ENCODE measurements at regions not wholly inside any gene's neighbourhood (a gene's known extent, or its start where the extent isn't known, plus 50 kb on each side); places are given as distances from the start of the nearest gene placed in this dataset.

DNA sequence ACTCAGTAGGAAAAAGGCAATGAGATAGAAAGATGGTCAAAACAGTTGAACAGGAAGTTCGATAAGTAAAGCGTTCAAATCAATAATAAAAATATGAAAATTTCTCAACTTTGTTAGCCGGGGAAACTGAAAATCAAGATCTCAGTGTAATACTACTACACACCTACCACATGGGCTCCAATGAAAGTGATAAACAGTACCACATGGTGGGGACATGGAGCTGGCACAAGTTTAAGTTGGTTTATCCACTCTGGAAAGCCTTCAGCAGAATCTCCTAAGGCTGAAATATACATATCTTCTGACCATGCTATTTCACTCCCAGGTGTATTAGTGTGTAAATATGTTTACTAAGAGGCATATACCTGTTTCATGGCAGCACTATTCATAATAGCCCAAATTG, 126.8 kb downstream of the NXNL2 start (continued):
- TF ChIP-seq, protein P1, sequence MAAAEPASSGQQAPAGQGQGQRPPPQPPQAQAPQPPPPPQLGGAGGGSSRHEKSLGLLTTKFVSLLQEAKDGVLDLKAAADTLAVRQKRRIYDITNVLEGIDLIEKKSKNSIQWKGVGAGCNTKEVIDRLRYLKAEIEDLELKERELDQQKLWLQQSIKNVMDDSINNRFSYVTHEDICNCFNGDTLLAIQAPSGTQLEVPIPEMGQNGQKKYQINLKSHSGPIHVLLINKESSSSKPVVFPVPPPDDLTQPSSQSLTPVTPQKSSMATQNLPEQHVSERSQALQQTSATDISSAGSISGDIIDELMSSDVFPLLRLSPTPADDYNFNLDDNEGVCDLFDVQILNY (CRISPR knock-in tag; IDR thresholded peaks at IDR 0.05), result no peak
- TF ChIP-seq, protein P2, sequence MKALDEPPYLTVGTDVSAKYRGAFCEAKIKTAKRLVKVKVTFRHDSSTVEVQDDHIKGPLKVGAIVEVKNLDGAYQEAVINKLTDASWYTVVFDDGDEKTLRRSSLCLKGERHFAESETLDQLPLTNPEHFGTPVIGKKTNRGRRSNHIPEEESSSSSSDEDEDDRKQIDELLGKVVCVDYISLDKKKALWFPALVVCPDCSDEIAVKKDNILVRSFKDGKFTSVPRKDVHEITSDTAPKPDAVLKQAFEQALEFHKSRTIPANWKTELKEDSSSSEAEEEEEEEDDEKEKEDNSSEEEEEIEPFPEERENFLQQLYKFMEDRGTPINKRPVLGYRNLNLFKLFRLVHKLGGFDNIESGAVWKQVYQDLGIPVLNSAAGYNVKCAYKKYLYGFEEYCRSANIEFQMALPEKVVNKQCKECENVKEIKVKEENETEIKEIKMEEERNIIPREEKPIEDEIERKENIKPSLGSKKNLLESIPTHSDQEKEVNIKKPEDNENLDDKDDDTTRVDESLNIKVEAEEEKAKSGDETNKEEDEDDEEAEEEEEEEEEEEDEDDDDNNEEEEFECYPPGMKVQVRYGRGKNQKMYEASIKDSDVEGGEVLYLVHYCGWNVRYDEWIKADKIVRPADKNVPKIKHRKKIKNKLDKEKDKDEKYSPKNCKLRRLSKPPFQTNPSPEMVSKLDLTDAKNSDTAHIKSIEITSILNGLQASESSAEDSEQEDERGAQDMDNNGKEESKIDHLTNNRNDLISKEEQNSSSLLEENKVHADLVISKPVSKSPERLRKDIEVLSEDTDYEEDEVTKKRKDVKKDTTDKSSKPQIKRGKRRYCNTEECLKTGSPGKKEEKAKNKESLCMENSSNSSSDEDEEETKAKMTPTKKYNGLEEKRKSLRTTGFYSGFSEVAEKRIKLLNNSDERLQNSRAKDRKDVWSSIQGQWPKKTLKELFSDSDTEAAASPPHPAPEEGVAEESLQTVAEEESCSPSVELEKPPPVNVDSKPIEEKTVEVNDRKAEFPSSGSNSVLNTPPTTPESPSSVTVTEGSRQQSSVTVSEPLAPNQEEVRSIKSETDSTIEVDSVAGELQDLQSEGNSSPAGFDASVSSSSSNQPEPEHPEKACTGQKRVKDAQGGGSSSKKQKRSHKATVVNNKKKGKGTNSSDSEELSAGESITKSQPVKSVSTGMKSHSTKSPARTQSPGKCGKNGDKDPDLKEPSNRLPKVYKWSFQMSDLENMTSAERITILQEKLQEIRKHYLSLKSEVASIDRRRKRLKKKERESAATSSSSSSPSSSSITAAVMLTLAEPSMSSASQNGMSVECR (CRISPR knock-in tag; IDR thresholded peaks at IDR 0.05; ENCODE audit: borderline replicate concordance), result no peak

DNA sequence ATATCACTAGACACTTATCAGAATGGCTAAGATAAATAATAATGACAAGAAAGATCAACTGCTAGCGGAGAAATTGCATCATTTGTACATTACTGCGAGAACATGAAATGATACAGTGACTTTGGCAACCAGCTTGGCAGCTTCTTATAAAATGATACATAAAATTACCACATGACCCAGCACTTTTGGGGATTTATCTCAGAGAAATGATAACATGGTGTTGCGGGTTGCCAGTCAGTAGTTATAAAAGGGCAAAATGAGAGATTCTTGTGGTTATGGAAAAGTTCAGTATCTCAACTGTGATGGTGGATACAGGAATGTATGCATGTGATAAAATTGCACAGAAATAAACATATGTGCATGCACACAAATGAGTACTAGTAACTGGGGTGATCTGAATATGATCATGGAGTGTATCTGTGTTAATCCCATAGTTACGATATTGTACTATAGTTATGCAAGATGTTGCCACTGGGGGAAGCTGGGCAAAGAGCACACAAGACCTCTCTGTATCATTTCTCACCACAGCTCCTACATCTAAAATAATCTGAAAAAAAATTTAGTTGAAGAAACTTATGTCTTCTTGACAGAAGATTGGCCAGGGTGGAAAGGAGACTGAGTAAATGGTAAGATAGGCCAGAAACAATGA, 128.9 kb downstream of the NXNL2 start:
- DNase-seq (ENCODE audit: low spot score) (no peak), ATAC-seq (no peak)
- CTCF ChIA-PET, result no interaction called here
- no peak overlapping the region for H3K4me3 Mint-ChIP-seq
- H3K9me3 Mint-ChIP-seq, result peaks cover 6% of the 10 kb centered on the region; the same call in 1 of the 2 replicates
- H3K36me3 Mint-ChIP-seq, result no peaks in the 10 kb centered on the region
- H3K27me3 Mint-ChIP-seq (ENCODE audit: low read depth), result no peaks in the 10 kb centered on the region
- TF ChIP-seq, protein P2 (CRISPR knock-in tag; IDR thresholded peaks at IDR 0.05; ENCODE audit: borderline replicate concordance), result no peak
- TF ChIP-seq, protein P3, sequence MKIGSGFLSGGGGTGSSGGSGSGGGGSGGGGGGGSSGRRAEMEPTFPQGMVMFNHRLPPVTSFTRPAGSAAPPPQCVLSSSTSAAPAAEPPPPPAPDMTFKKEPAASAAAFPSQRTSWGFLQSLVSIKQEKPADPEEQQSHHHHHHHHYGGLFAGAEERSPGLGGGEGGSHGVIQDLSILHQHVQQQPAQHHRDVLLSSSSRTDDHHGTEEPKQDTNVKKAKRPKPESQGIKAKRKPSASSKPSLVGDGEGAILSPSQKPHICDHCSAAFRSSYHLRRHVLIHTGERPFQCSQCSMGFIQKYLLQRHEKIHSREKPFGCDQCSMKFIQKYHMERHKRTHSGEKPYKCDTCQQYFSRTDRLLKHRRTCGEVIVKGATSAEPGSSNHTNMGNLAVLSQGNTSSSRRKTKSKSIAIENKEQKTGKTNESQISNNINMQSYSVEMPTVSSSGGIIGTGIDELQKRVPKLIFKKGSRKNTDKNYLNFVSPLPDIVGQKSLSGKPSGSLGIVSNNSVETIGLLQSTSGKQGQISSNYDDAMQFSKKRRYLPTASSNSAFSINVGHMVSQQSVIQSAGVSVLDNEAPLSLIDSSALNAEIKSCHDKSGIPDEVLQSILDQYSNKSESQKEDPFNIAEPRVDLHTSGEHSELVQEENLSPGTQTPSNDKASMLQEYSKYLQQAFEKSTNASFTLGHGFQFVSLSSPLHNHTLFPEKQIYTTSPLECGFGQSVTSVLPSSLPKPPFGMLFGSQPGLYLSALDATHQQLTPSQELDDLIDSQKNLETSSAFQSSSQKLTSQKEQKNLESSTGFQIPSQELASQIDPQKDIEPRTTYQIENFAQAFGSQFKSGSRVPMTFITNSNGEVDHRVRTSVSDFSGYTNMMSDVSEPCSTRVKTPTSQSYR (CRISPR knock-in tag; IDR thresholded peaks at IDR 0.05), result no peak
- TF ChIP-seq ZNF219 (CRISPR knock-in tag; IDR thresholded peaks at IDR 0.05; ENCODE audit: borderline replicate concordance) (no peak), ZNF121 (CRISPR knock-in tag; IDR thresholded peaks at IDR 0.05) (no peak), CREM (CRISPR knock-in tag; IDR thresholded peaks at IDR 0.05) (no peak), HMGA2 (CRISPR knock-in tag; IDR thresholded peaks at IDR 0.05) (no peak)
- TF ChIP-seq, protein P4, sequence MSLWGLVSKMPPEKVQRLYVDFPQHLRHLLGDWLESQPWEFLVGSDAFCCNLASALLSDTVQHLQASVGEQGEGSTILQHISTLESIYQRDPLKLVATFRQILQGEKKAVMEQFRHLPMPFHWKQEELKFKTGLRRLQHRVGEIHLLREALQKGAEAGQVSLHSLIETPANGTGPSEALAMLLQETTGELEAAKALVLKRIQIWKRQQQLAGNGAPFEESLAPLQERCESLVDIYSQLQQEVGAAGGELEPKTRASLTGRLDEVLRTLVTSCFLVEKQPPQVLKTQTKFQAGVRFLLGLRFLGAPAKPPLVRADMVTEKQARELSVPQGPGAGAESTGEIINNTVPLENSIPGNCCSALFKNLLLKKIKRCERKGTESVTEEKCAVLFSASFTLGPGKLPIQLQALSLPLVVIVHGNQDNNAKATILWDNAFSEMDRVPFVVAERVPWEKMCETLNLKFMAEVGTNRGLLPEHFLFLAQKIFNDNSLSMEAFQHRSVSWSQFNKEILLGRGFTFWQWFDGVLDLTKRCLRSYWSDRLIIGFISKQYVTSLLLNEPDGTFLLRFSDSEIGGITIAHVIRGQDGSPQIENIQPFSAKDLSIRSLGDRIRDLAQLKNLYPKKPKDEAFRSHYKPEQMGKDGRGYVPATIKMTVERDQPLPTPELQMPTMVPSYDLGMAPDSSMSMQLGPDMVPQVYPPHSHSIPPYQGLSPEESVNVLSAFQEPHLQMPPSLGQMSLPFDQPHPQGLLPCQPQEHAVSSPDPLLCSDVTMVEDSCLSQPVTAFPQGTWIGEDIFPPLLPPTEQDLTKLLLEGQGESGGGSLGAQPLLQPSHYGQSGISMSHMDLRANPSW (CRISPR knock-in tag; conservative IDR thresholded peaks at IDR 0.05; ENCODE audit: low read depth), result no peak
- no peaks in the 10 kb centered on the region for H3K4me1 Mint-ChIP-seq
- H3K27ac Mint-ChIP-seq, result no peak overlapping the region
- POLR2A ChIA-PET, result no interaction called here

Data from WTC11 (cell line).